ENCODE measurements at regions not wholly inside any gene's neighbourhood (a gene's known extent, or its start where the extent isn't known, plus 50 kb on each side); places are given as distances from the start of the nearest gene placed in this dataset.

DNA sequence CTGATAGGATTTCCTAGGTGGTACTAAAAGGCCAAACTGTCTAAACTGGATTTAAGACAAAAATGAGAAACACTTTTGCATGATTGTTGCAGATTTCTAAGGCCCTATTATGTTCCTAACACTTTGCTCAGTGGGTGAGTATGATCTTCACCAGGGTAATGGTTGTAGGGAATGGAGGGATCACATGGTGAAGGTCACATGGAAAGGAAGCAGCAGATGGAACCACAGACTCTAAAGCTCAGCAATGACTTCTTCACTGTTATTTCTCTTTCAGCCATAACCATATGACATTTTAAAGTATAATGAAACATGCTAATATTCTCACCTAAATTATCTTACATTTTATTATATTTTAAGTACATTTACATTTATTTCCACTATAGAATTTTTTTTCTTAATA is 51.5 kb downstream of the CHRM3 start:
- no peaks in the 10 kb centered on the region for H3K4me1 ChIP-seq (ENCODE audit: insufficient read depth)
- ATAC-seq (no peak), DNase-seq (ENCODE audit: low spot score) (no peak)
- H3K36me3 ChIP-seq (ENCODE audit: insufficient read depth), result no peaks in the 10 kb centered on the region
- no peaks in the 10 kb centered on the region for H4K20me1 ChIP-seq (replicated peaks; ENCODE audit: insufficient read depth)
- H3K27me3 Mint-ChIP-seq (ENCODE audit: insufficient read depth, low read depth, poor library complexity), result no peaks in the 10 kb centered on the region
- H3K9me2 ChIP-seq (ENCODE audit: insufficient read depth), result no peaks in the 10 kb centered on the region
- no peak overlapping the region for H3K4me3 ChIP-seq
- no peaks in the 10 kb centered on the region for H3K9me3 Mint-ChIP-seq
- H3K79me2 ChIP-seq (replicated peaks; ENCODE audit: insufficient read depth), result no peaks in the 10 kb centered on the region
- TF ChIP-seq STAT1 (IDR thresholded peaks at IDR 0.05; ENCODE audit: unreplicated experiment) (no peak), ZNF331 (CRISPR knock-in tag; IDR thresholded peaks at IDR 0.05; ENCODE audit: low read depth) (no peak), NANOG (IDR thresholded peaks at IDR 0.05; ENCODE audit: borderline replicate concordance) (no peak), CREB1 (CRISPR knock-in tag; IDR thresholded peaks at IDR 0.05; ENCODE audit: low read depth) (no peak), JUNB (IDR thresholded peaks at IDR 0.05; ENCODE audit: unreplicated experiment) (no peak), POLR2AphosphoS5 (IDR thresholded peaks at IDR 0.05; ENCODE audit: low read depth) (no peak), EZH2phosphoT487 (IDR thresholded peaks at IDR 0.05; ENCODE audit: unreplicated experiment) (no peak), EZH2 (IDR thresholded peaks at IDR 0.05; ENCODE audit: low read depth, unreplicated experiment) (no peak), ZNF114 (CRISPR knock-in tag; IDR thresholded peaks at IDR 0.05) (no peak)
- TF ChIP-seq, protein P1, sequence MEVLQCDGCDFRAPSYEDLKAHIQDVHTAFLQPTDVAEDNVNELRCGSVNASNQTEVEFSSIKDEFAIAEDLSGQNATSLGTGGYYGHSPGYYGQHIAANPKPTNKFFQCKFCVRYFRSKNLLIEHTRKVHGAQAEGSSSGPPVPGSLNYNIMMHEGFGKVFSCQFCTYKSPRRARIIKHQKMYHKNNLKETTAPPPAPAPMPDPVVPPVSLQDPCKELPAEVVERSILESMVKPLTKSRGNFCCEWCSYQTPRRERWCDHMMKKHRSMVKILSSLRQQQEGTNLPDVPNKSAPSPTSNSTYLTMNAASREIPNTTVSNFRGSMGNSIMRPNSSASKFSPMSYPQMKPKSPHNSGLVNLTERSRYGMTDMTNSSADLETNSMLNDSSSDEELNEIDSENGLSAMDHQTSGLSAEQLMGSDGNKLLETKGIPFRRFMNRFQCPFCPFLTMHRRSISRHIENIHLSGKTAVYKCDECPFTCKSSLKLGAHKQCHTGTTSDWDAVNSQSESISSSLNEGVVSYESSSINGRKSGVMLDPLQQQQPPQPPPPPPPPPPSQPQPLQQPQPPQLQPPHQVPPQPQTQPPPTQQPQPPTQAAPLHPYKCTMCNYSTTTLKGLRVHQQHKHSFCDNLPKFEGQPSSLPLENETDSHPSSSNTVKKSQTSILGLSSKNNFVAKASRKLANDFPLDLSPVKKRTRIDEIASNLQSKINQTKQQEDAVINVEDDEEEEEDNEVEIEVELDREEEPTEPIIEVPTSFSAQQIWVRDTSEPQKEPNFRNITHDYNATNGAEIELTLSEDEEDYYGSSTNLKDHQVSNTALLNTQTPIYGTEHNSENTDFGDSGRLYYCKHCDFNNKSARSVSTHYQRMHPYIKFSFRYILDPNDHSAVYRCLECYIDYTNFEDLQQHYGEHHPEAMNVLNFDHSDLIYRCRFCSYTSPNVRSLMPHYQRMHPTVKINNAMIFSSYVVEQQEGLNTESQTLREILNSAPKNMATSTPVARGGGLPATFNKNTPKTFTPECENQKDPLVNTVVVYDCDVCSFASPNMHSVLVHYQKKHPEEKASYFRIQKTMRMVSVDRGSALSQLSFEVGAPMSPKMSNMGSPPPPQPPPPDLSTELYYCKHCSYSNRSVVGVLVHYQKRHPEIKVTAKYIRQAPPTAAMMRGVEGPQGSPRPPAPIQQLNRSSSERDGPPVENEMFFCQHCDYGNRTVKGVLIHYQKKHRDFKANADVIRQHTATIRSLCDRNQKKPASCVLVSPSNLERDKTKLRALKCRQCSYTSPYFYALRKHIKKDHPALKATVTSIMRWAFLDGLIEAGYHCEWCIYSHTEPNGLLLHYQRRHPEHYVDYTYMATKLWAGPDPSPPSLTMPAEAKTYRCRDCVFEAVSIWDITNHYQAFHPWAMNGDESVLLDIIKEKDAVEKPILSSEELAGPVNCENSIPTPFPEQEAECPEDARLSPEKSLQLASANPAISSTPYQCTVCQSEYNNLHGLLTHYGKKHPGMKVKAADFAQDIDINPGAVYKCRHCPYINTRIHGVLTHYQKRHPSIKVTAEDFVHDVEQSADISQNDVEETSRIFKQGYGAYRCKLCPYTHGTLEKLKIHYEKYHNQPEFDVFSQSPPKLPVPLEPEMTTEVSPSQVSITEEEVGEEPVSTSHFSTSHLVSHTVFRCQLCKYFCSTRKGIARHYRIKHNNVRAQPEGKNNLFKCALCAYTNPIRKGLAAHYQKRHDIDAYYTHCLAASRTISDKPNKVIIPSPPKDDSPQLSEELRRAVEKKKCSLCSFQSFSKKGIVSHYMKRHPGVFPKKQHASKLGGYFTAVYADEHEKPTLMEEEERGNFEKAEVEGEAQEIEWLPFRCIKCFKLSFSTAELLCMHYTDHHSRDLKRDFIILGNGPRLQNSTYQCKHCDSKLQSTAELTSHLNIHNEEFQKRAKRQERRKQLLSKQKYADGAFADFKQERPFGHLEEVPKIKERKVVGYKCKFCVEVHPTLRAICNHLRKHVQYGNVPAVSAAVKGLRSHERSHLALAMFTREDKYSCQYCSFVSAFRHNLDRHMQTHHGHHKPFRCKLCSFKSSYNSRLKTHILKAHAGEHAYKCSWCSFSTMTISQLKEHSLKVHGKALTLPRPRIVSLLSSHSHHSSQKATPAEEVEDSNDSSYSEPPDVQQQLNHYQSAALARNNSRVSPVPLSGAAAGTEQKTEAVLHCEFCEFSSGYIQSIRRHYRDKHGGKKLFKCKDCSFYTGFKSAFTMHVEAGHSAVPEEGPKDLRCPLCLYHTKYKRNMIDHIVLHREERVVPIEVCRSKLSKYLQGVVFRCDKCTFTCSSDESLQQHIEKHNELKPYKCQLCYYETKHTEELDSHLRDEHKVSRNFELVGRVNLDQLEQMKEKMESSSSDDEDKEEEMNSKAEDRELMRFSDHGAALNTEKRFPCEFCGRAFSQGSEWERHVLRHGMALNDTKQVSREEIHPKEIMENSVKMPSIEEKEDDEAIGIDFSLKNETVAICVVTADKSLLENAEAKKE (CRISPR knock-in tag; IDR thresholded peaks at IDR 0.05), result no peak
- TF ChIP-seq, protein P2, sequence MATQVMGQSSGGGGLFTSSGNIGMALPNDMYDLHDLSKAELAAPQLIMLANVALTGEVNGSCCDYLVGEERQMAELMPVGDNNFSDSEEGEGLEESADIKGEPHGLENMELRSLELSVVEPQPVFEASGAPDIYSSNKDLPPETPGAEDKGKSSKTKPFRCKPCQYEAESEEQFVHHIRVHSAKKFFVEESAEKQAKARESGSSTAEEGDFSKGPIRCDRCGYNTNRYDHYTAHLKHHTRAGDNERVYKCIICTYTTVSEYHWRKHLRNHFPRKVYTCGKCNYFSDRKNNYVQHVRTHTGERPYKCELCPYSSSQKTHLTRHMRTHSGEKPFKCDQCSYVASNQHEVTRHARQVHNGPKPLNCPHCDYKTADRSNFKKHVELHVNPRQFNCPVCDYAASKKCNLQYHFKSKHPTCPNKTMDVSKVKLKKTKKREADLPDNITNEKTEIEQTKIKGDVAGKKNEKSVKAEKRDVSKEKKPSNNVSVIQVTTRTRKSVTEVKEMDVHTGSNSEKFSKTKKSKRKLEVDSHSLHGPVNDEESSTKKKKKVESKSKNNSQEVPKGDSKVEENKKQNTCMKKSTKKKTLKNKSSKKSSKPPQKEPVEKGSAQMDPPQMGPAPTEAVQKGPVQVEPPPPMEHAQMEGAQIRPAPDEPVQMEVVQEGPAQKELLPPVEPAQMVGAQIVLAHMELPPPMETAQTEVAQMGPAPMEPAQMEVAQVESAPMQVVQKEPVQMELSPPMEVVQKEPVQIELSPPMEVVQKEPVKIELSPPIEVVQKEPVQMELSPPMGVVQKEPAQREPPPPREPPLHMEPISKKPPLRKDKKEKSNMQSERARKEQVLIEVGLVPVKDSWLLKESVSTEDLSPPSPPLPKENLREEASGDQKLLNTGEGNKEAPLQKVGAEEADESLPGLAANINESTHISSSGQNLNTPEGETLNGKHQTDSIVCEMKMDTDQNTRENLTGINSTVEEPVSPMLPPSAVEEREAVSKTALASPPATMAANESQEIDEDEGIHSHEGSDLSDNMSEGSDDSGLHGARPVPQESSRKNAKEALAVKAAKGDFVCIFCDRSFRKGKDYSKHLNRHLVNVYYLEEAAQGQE (IDR thresholded peaks at IDR 0.05; ENCODE audit: unreplicated experiment), result no peak
- TF ChIP-seq, protein P3, sequence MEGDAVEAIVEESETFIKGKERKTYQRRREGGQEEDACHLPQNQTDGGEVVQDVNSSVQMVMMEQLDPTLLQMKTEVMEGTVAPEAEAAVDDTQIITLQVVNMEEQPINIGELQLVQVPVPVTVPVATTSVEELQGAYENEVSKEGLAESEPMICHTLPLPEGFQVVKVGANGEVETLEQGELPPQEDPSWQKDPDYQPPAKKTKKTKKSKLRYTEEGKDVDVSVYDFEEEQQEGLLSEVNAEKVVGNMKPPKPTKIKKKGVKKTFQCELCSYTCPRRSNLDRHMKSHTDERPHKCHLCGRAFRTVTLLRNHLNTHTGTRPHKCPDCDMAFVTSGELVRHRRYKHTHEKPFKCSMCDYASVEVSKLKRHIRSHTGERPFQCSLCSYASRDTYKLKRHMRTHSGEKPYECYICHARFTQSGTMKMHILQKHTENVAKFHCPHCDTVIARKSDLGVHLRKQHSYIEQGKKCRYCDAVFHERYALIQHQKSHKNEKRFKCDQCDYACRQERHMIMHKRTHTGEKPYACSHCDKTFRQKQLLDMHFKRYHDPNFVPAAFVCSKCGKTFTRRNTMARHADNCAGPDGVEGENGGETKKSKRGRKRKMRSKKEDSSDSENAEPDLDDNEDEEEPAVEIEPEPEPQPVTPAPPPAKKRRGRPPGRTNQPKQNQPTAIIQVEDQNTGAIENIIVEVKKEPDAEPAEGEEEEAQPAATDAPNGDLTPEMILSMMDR (conservative IDR thresholded peaks at IDR 0.05; ENCODE audit: low read depth in 2 of 2), result no peak
- TF ChIP-seq, protein P4, sequence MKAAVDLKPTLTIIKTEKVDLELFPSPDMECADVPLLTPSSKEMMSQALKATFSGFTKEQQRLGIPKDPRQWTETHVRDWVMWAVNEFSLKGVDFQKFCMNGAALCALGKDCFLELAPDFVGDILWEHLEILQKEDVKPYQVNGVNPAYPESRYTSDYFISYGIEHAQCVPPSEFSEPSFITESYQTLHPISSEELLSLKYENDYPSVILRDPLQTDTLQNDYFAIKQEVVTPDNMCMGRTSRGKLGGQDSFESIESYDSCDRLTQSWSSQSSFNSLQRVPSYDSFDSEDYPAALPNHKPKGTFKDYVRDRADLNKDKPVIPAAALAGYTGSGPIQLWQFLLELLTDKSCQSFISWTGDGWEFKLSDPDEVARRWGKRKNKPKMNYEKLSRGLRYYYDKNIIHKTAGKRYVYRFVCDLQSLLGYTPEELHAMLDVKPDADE (IDR thresholded peaks at IDR 0.05), result no peak
- no peaks in the 10 kb centered on the region for H3F3A ChIP-seq (replicated peaks; ENCODE audit: low read depth)
- H3K4me1 Mint-ChIP-seq, result no peaks in the 10 kb centered on the region
- no peaks in the 10 kb centered on the region for H3K27me3 ChIP-seq (ENCODE audit: insufficient read depth)
- H2AFZ ChIP-seq, result no peak overlapping the region
- H3K27ac ChIP-seq (ENCODE audit: low read depth), result no peak overlapping the region
- no peak overlapping the region for H3K27ac Mint-ChIP-seq
- H3K4me2 ChIP-seq, result no peak overlapping the region
- no peak overlapping the region for H3K4me3 Mint-ChIP-seq
- no peaks in the 10 kb centered on the region for H3K36me3 Mint-ChIP-seq (ENCODE audit: low read depth)

Measured in GM23338 (cell line).